ENCODE measurements at regions not wholly inside any gene's neighbourhood (a gene's known extent, or its start where the extent isn't known, plus 50 kb on each side); places are given as distances from the start of the nearest gene placed in this dataset.

GRCh38 chr7:81648716-81649115 is 121.1 kb downstream of the HGF start:
- CTCF ChIA-PET, result no interaction called here
- H3K4me1 Mint-ChIP-seq (ENCODE audit: low read depth), result no peaks in the 10 kb centered on the region

DNA sequence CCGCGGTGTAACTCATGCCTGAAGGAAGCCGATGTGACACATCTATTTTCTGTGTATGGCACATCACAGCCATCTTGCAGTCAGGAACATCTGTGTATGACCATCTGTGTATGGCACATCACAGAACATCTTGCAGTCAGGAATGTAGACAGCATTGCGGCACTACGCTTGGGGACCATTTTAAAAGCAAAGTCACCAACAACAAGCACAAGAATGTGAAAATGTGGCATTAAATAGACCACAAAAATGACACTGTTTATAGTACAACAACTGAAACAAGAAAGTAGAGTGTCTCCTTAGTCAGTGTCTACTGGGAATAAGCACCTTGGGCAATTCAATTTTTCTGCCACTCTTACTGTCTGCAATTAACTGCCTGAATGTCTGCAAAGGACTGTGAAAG is 124.4 kb downstream of the HGF start:
- CTCF ChIA-PET, result no interaction called here
- DNase-seq (no peak), ATAC-seq (no peak)

More at GRCh38 chr7:81648716-81649115, 121.1 kb downstream of the HGF start:
- POLR2A ChIA-PET, result no interaction called here
- Mint-ChIP-seq H3K27ac (no peak overlapping the region), H3K4me3 (no peak overlapping the region), H3K9me3 (ENCODE audit: insufficient read depth) (no peaks in the 10 kb centered on the region), H3K36me3 (ENCODE audit: low read depth) (no peaks in the 10 kb centered on the region), H3K27me3 (ENCODE audit: low read depth) (no peaks in the 10 kb centered on the region)
- no peak for ATAC-seq
- no peak for DNase-seq

DNA sequence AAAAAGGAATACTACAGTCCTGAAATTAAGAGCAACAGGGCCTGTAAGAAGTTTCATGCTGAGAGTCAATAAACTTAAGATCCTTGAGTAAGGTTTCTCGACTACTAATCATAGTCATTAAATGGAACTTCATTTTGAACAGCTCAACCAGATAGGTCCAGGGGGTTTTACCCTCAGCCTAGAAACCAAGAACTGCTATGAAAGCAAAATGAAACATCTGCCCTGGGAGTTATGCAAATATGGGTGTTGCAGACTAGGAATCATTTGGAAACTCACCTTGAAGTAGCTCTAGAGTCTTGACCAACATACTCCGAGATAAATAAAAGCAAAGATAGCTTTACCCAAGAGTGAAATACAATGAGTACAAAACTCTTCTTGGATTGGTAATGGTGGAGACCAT is 128.0 kb downstream of the HGF start:
- ChIA-PET POLR2A (no interaction called here), CTCF (no interaction called here)
- no peaks in the 10 kb centered on the region for H3K9me3 Mint-ChIP-seq (ENCODE audit: insufficient read depth)
- no peaks in the 10 kb centered on the region for H3K36me3 Mint-ChIP-seq (ENCODE audit: low read depth)
- ATAC-seq, result no peak
- H3K4me1 Mint-ChIP-seq (ENCODE audit: low read depth), result no peaks in the 10 kb centered on the region
- H3K27me3 Mint-ChIP-seq (ENCODE audit: low read depth), result no peaks in the 10 kb centered on the region
- DNase-seq, result no peak
- H3K27ac Mint-ChIP-seq, result no peak overlapping the region
- H3K4me3 Mint-ChIP-seq, result no peak overlapping the region

More for the DNA sequence above, 124.4 kb downstream of the HGF start:
- POLR2A ChIA-PET, result no interaction called here
- Mint-ChIP-seq H3K4me1 (ENCODE audit: low read depth) (no peaks in the 10 kb centered on the region), H3K27ac (no peak overlapping the region), H3K36me3 (ENCODE audit: low read depth) (no peaks in the 10 kb centered on the region), H3K9me3 (ENCODE audit: insufficient read depth) (no peaks in the 10 kb centered on the region), H3K27me3 (ENCODE audit: low read depth) (no peaks in the 10 kb centered on the region), H3K4me3 (no peak overlapping the region)

DNA sequence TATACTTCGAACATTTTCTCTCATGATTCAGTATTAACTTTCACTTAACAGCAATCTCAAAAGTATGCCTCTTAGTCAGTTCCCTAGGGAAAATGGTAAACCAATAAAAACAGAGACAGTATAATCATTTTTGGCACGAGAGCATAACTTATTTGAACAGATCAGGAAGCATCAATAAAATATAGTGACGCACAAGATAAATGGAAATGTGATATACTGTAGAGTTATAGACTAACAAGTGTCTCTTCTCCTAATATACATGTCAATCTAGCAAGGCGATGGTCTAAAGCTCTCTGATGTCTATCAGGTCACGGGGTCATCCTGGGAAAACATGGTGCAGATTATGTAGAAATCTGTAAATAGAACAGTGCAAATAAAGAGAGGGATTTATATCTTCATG is 131.6 kb downstream of the HGF start:
- H3K27me3 Mint-ChIP-seq (ENCODE audit: low read depth), result no peaks in the 10 kb centered on the region
- H3K9me3 Mint-ChIP-seq (ENCODE audit: insufficient read depth), result no peaks in the 10 kb centered on the region
- no peak overlapping the region for H3K4me3 Mint-ChIP-seq
- ChIA-PET CTCF (no interaction called here), POLR2A (no interaction called here)
- ATAC-seq, result no peak
- H3K27ac Mint-ChIP-seq, result no peak overlapping the region
- no peaks in the 10 kb centered on the region for H3K4me1 Mint-ChIP-seq (ENCODE audit: low read depth)
- DNase-seq, result no peak
- H3K36me3 Mint-ChIP-seq (ENCODE audit: low read depth), result no peaks in the 10 kb centered on the region

- no peak for ATAC-seq
- no peaks in the 10 kb centered on the region for H3K36me3 Mint-ChIP-seq (ENCODE audit: low read depth)
- CTCF ChIA-PET, result no interaction called here
Measured at GRCh38 chr7:81637534-81637933, 132.3 kb downstream of the HGF start.

DNA sequence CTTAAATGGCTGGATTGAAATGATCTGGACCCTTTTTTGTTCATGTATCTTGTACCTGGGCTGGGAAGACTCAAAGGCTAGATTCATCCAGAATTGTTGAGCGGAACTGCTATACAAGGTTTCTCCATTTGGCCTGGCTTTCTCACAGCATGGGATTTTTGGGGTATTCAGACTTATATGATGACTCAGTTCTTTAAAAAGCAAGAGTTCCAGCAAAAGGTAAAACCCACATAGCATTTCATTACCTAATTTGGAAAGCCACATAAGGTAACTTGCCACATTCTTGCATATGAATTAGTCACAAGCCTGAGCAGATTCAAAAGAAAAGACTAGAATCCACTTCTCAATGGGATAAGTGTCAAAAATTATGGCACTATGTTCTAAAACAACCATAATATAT is 137.4 kb downstream of the HGF start:
- H3K27ac Mint-ChIP-seq, result no peak overlapping the region
- no peaks in the 10 kb centered on the region for H3K36me3 Mint-ChIP-seq (ENCODE audit: low read depth)
- no peaks in the 10 kb centered on the region for H3K4me1 Mint-ChIP-seq (ENCODE audit: low read depth)
- no peak overlapping the region for H3K4me3 Mint-ChIP-seq
- ATAC-seq (no peak), DNase-seq (no peak)
- no peaks in the 10 kb centered on the region for H3K27me3 Mint-ChIP-seq (ENCODE audit: low read depth)
- POLR2A ChIA-PET, result no interaction called here
- peaks cover 3% of the 10 kb centered on the region for H3K9me3 Mint-ChIP-seq (ENCODE audit: insufficient read depth)
- CTCF ChIA-PET, result no interaction called here

More at GRCh38 chr7:81637534-81637933, 132.3 kb downstream of the HGF start:
- no peak overlapping the region for H3K4me3 Mint-ChIP-seq
- no peak for DNase-seq
- H3K27me3 Mint-ChIP-seq (ENCODE audit: low read depth), result no peaks in the 10 kb centered on the region
- no peaks in the 10 kb centered on the region for H3K9me3 Mint-ChIP-seq (ENCODE audit: insufficient read depth)
- POLR2A ChIA-PET, result no interaction called here
- H3K27ac Mint-ChIP-seq, result no peak overlapping the region
- no peaks in the 10 kb centered on the region for H3K4me1 Mint-ChIP-seq (ENCODE audit: low read depth)

DNA sequence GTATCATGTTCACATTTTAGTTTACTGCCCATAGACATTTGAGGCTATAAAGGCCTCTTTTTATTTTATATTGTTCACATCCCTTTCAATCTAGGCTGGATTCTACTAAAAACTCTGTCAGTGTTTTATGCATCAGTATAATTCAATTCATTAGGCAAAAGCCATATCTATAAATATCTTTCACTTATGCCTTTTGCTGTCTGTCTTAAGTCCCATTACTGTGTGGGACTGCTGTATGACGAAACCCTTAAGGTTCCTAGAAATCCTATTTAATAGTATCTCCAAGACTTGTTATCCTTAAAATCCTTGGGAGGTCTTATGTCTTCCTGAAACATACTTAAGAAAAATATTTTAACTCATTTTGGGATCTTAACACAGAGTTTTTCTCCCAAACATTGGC is 139.2 kb downstream of the HGF start:
- DNase-seq, result no peak
- Mint-ChIP-seq H3K9me3 (ENCODE audit: insufficient read depth) (peaks cover 3% of the 10 kb centered on the region), H3K4me3 (no peak overlapping the region), H3K4me1 (ENCODE audit: low read depth) (no peaks in the 10 kb centered on the region), H3K27me3 (ENCODE audit: low read depth) (no peaks in the 10 kb centered on the region), H3K36me3 (ENCODE audit: low read depth) (no peaks in the 10 kb centered on the region), H3K27ac (no peak overlapping the region)
- ChIA-PET CTCF (no interaction called here), POLR2A (no interaction called here)
- ATAC-seq, result no peak

DNA sequence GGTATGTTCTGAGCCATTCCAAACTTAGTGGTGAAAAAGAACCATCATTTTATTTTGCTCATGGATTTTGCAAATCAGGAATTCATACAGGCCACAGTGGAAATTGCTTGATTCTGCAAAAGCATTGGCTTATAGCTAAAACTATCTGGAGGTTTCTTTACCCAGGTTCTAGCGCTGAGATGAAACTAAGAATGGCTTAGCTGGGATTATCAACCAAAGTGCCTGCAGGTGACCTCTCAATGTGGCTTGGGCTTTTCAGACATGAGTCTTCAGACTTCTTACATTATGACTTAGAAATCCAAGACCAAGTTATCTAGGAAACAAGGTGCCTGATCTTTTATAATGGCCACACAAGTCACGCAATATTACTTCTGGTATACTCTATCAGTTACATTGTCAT is 140.1 kb downstream of the HGF start:
- Mint-ChIP-seq H3K9me3 (ENCODE audit: insufficient read depth) (peaks cover 3% of the 10 kb centered on the region), H3K27me3 (ENCODE audit: low read depth) (no peaks in the 10 kb centered on the region), H3K36me3 (ENCODE audit: low read depth) (no peaks in the 10 kb centered on the region), H3K4me1 (ENCODE audit: low read depth) (no peaks in the 10 kb centered on the region), H3K4me3 (no peak overlapping the region), H3K27ac (no peak overlapping the region)
- POLR2A ChIA-PET, result no interaction called here
- DNase-seq (no peak), ATAC-seq (no peak)
- CTCF ChIA-PET, result no interaction called here

DNA sequence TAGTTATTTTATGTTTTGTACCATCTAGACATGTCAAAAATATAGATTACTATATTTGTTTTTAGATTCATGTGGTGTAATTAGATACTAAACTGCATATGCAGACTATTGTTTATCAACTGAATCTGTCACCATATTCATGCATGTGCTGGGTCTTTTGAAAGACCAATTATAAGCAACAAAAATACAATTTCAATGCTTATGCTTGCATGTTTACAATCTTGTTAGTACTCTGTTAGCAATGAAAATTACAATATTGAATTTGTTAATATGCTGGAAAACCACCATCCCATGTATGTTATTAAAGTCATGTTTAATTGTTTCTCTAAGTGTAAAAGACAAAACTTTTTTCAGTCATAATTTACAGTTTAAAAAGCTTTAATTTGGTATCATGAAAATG is 140.9 kb downstream of the HGF start:
- no peaks in the 10 kb centered on the region for H3K27me3 Mint-ChIP-seq (ENCODE audit: low read depth)
- no peaks in the 10 kb centered on the region for H3K36me3 Mint-ChIP-seq (ENCODE audit: low read depth)
- no peak overlapping the region for H3K4me3 Mint-ChIP-seq
- POLR2A ChIA-PET, result no interaction called here
- no peak for DNase-seq
- H3K27ac Mint-ChIP-seq, result no peak overlapping the region
- peaks cover 3% of the 10 kb centered on the region for H3K9me3 Mint-ChIP-seq (ENCODE audit: insufficient read depth)
- no peak for ATAC-seq
- H3K4me1 Mint-ChIP-seq (ENCODE audit: low read depth), result no peaks in the 10 kb centered on the region
- CTCF ChIA-PET, result no interaction called here

DNA sequence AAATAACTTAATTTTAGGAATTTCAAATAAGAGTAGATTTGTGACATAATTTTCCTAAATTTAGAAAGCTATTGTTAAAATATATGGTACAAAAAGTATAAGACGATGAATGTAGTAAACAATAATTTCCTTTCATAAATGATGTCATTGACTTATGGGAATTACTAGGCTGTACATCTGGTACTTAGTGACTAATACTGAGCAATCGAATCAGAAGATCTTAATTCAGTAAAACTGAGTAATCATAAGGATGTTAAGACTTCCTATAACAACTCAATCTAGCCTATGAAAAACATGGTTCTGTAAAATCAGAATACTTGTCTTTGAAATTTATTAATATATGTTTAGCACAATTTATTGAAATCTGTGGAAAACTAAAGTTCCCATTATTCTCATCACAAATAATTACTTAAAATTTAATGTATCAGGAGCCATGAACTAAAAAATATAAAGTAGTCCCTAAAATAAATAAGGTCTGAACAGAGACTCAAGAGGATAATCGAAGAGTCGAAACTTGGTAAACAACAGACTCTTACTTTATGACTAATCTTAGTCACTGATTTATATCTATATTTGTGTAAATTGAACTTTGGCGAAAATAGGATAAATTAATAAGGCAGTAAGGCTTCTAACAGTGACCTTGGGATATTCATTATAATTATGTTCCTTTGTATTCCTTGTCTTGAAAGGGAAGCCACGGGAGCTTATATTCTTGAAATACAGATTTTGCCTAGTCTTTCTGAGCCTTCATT is 142.1 kb downstream of the HGF start:
- peaks cover 3% of the 10 kb centered on the region for H3K9me3 Mint-ChIP-seq (ENCODE audit: insufficient read depth)
- ChIA-PET CTCF (no interaction called here), POLR2A (no interaction called here)
- H3K27me3 Mint-ChIP-seq (ENCODE audit: low read depth), result no peaks in the 10 kb centered on the region
- H3K36me3 Mint-ChIP-seq (ENCODE audit: low read depth), result no peaks in the 10 kb centered on the region
- no peaks in the 10 kb centered on the region for H3K4me1 Mint-ChIP-seq (ENCODE audit: low read depth)
- DNase-seq (no peak), ATAC-seq (no peak)
- H3K4me3 Mint-ChIP-seq, result no peak overlapping the region
- H3K27ac Mint-ChIP-seq, result no peak overlapping the region

GRCh38 chr7:81626008-81626407 is 143.8 kb downstream of the HGF start:
- ChIA-PET CTCF (no interaction called here), POLR2A (no interaction called here)
- DNase-seq (no peak), ATAC-seq (no peak)
- H3K27me3 Mint-ChIP-seq (ENCODE audit: low read depth), result no peaks in the 10 kb centered on the region
- H3K4me3 Mint-ChIP-seq, result no peak overlapping the region
- H3K4me1 Mint-ChIP-seq (ENCODE audit: low read depth), result no peaks in the 10 kb centered on the region
- no peaks in the 10 kb centered on the region for H3K36me3 Mint-ChIP-seq (ENCODE audit: low read depth)
- no peak overlapping the region for H3K27ac Mint-ChIP-seq
- H3K9me3 Mint-ChIP-seq (ENCODE audit: insufficient read depth), result no peaks in the 10 kb centered on the region

GRCh38 chr7:81624650-81625631 is 144.9 kb downstream of the HGF start:
- Mint-ChIP-seq H3K9me3 (ENCODE audit: insufficient read depth) (no peaks in the 10 kb centered on the region), H3K27me3 (ENCODE audit: low read depth) (no peaks in the 10 kb centered on the region), H3K36me3 (ENCODE audit: low read depth) (no peaks in the 10 kb centered on the region), H3K4me1 (ENCODE audit: low read depth) (no peaks in the 10 kb centered on the region), H3K27ac (no peak overlapping the region), H3K4me3 (no peak overlapping the region)
- no peak for ATAC-seq
- DNase-seq, result no peak
- ChIA-PET CTCF (no interaction called here), POLR2A (no interaction called here)

Data from activated CD8-positive, alpha-beta T cell treated with anti-CD3 and anti-CD28 coated beads, Interleukin-2, amount 10 ng/mL, durations not matched to agents 7 days and 5 days (primary cell).